GM23338 (cell line): ENCODE measurements at regions not wholly inside any gene's neighbourhood (a gene's known extent, or its start where the extent isn't known, plus 50 kb on each side); places are given as distances from the start of the nearest gene placed in this dataset.

Experiments used
- ATAC-seq: fragments of 200-7000 bp; cut with Tn5 transposase; 3 replicates; pipeline ENCODE4 v1.9.1; 2020
- DNase-seq: peaks from one replicate; pipeline ENCODE4 v3.0.0-alpha.2; 2015; ENCODE audit warnings: low spot score
- H2AFZ ChIP-seq: fragments of 200-600 bp; sonication (generic); 2 replicates; pipeline ENCODE4 v1.8.0; 2016; ENCODE audit warnings: antibody characterized with exemption, mild to moderate bottlenecking, moderate library complexity
- H3F3A ChIP-seq: fragments of 200-600 bp; sonication (generic); replicated peaks from 2 replicates; pipeline ENCODE4 v1.8.0; 2017; ENCODE audit warnings: antibody characterized with exemption, mixed run types, low read depth
- H3K27ac ChIP-seq: fragments of 200-600 bp; sonication (generic); 2 replicates; pipeline ENCODE4 v1.6.1; 2016; ENCODE audit warnings: low read depth
- H3K27me3 ChIP-seq: fragments of 200-600 bp; sonication (generic); 2 replicates; pipeline ENCODE4 v1.8.0; 2016; ENCODE audit warnings: mild to moderate bottlenecking, mixed run types, moderate library complexity; ENCODE audit not compliant: insufficient read depth
- H3K36me3 ChIP-seq: fragments of 200-600 bp; sonication (generic); 2 replicates; pipeline ENCODE4 v1.8.0; 2016; ENCODE audit warnings: mild to moderate bottlenecking; ENCODE audit not compliant: insufficient read depth
- H3K4me1 ChIP-seq: fragments of 200-600 bp; sonication (generic); 2 replicates; pipeline ENCODE4 v1.8.0; 2016; ENCODE audit warnings: mild to moderate bottlenecking, moderate library complexity; ENCODE audit not compliant: insufficient read depth
- H3K4me2 ChIP-seq: fragments of 200-600 bp; sonication (generic); 2 replicates; pipeline ENCODE4 v1.7.1; 2017; ENCODE audit warnings: mixed run types
- H3K4me3 ChIP-seq: fragments of 200-600 bp; sonication (generic); 2 replicates; pipeline ENCODE4 v1.6.1; 2016; ENCODE audit warnings: mixed run types
- H3K79me2 ChIP-seq: fragments of 200-600 bp; sonication (generic); replicated peaks from 2 replicates; pipeline ENCODE4 v1.8.0; 2017; ENCODE audit warnings: mild to moderate bottlenecking; ENCODE audit not compliant: insufficient read depth
- H3K9me2 ChIP-seq: fragments of 200-600 bp; sonication (generic); 2 replicates; pipeline ENCODE4 v1.8.0; 2017; ENCODE audit not compliant: insufficient read depth
- H4K20me1 ChIP-seq: fragments of 200-600 bp; sonication (generic); replicated peaks from 2 replicates; pipeline ENCODE4 v1.8.0; 2017; ENCODE audit warnings: mild to moderate bottlenecking; ENCODE audit not compliant: insufficient read depth
- H3K27ac Mint-ChIP-seq: 2 replicates; pipeline ENCODE4 v1.8.0; 2020; ENCODE audit warnings: inconsistent platforms, mild to moderate bottlenecking, moderate library complexity, mixed read lengths
- H3K27me3 Mint-ChIP-seq: 3 replicates; pipeline ENCODE4 v1.8.0; 2022; ENCODE audit warnings: low read depth, mild to moderate bottlenecking, moderate library complexity, mixed read lengths, inconsistent platforms; ENCODE audit not compliant: insufficient read depth, poor library complexity
- H3K36me3 Mint-ChIP-seq: 3 replicates; pipeline ENCODE4 v1.8.0; 2021; ENCODE audit warnings: low read depth, mild to moderate bottlenecking, inconsistent platforms, moderate library complexity, mixed read lengths
- H3K4me1 Mint-ChIP-seq: 3 replicates; pipeline ENCODE4 v1.8.0; 2020; ENCODE audit warnings: mild to moderate bottlenecking, inconsistent platforms, mixed read lengths
- H3K4me3 Mint-ChIP-seq: 3 replicates; pipeline ENCODE4 v1.8.0; 2021; ENCODE audit warnings: moderate library complexity, mild to moderate bottlenecking, inconsistent platforms, mixed read lengths
- H3K9me3 Mint-ChIP-seq: 3 replicates; pipeline ENCODE4 v1.8.0; 2020; ENCODE audit warnings: moderate library complexity, mild to moderate bottlenecking, inconsistent platforms, mixed read lengths
- CREB1 ChIP-seq: fragments of 250-450 bp; sonication (Bioruptor Pico); IDR thresholded peaks from 2 replicates; pipeline ENCODE4 v1.5.0; 2020; ENCODE audit warnings: low read depth, mild to moderate bottlenecking, moderate library complexity
- CTCF ChIP-seq, 2 experiments: fragments of 200-600 bp in 1 of 2; sonication (generic) in 1 of 2; conservative IDR thresholded peaks; 2 replicates each; pipeline versions ENCODE4 v1.5.1 to v1.6.1; 2016 to 2017; ENCODE audit warnings: antibody characterized with exemption in 2 of 2, low read depth in 2 of 2, mild to moderate bottlenecking in 2 of 2, moderate library complexity in 1 of 2
- ETS1 ChIP-seq: IDR thresholded peaks from 2 replicates; pipeline ENCODE4 v1.6.1; 2016; ENCODE audit warnings: antibody characterized with exemption
- EZH2 ChIP-seq: fragments of 200-600 bp; sonication (generic); IDR thresholded peaks from one replicate; pipeline ENCODE4 v1.8.0; 2017; ENCODE audit warnings: antibody characterized with exemption, mild to moderate bottlenecking, low read depth; ENCODE audit not compliant: unreplicated experiment
- EZH2phosphoT487 ChIP-seq: fragments of 200-600 bp; sonication (generic); IDR thresholded peaks from one replicate; pipeline ENCODE4 v1.8.1; 2018; ENCODE audit warnings: antibody characterized with exemption; ENCODE audit not compliant: unreplicated experiment
- JUNB ChIP-seq: IDR thresholded peaks from one replicate; pipeline ENCODE4 v1.6.1; 2016; ENCODE audit warnings: antibody characterized with exemption; ENCODE audit not compliant: unreplicated experiment
- POLR2AphosphoS5 ChIP-seq: IDR thresholded peaks from 2 replicates; pipeline ENCODE4 v1.6.1; 2016; ENCODE audit warnings: antibody characterized with exemption, low read depth
- REST ChIP-seq: IDR thresholded peaks from one replicate; pipeline ENCODE4 v1.6.1; 2018; ENCODE audit warnings: antibody characterized with exemption; ENCODE audit not compliant: unreplicated experiment
- STAT1 ChIP-seq: IDR thresholded peaks from one replicate; pipeline ENCODE4 v1.6.1; 2016; ENCODE audit warnings: antibody characterized with exemption; ENCODE audit not compliant: unreplicated experiment
- ZNF114 ChIP-seq: fragments of 250-450 bp; sonication (Bioruptor Pico); IDR thresholded peaks from 2 replicates; pipeline ENCODE4 v1.5.0; 2020; ENCODE audit warnings: mild to moderate bottlenecking, moderate library complexity
- ZNF331 ChIP-seq: fragments of 250-450 bp; sonication (Bioruptor Pico); IDR thresholded peaks from 2 replicates; pipeline ENCODE4 v1.5.0; 2020; ENCODE audit warnings: low read depth, mild to moderate bottlenecking, moderate library complexity

GRCh38 chr5:89069591-89069990 is 186.6 kb upstream of the MEF2C start:
- Histone ChIP-seq H3K36me3 (no peaks in the 10 kb centered on the region), H3K4me2 (no peak overlapping the region), H4K20me1 (no peaks in the 10 kb centered on the region), H2AFZ (no peak overlapping the region), H3K9me2 (no peaks in the 10 kb centered on the region), H3F3A (no peaks in the 10 kb centered on the region), H3K27me3 (no peaks in the 10 kb centered on the region), H3K27ac (no peak overlapping the region), H3K4me3 (no peak overlapping the region), H3K79me2 (no peaks in the 10 kb centered on the region), H3K4me1 (no peaks in the 10 kb centered on the region; the same call in 1 of the 2 replicates)
- Mint-ChIP-seq H3K36me3 (no peaks in the 10 kb centered on the region), H3K27ac (no peak overlapping the region), H3K4me1 (peaks cover 6% of the 10 kb centered on the region; the same call in 2 of the 3 replicates), H3K4me3 (no peak overlapping the region), H3K27me3 (no peaks in the 10 kb centered on the region), H3K9me3 (no peaks in the 10 kb centered on the region)
- ATAC-seq (no peak), DNase-seq (no peak)
- no peak for TF ChIP-seq POLR2AphosphoS5
- no peak for TF ChIP-seq JUNB

GRCh38 chr5:89067362-89067761 is 184.4 kb upstream of the MEF2C start:
- Histone ChIP-seq H3K79me2 (no peaks in the 10 kb centered on the region), H3K9me2 (no peaks in the 10 kb centered on the region), H2AFZ (no peak overlapping the region), H4K20me1 (no peaks in the 10 kb centered on the region), H3K4me1 (no peaks in the 10 kb centered on the region; the same call in 1 of the 2 replicates), H3K4me2 (no peak overlapping the region), H3F3A (no peaks in the 10 kb centered on the region), H3K27me3 (no peaks in the 10 kb centered on the region), H3K27ac (no peak overlapping the region), H3K36me3 (no peaks in the 10 kb centered on the region), H3K4me3 (no peak overlapping the region)
- no peak for DNase-seq
- Mint-ChIP-seq H3K4me1 (peaks cover 6% of the 10 kb centered on the region; the same call in 2 of the 3 replicates), H3K4me3 (no peak overlapping the region), H3K36me3 (no peaks in the 10 kb centered on the region), H3K27me3 (no peaks in the 10 kb centered on the region), H3K9me3 (no peaks in the 10 kb centered on the region), H3K27ac (no peak overlapping the region)
- no peak for ATAC-seq
- no peak for TF ChIP-seq REST
- no peak for TF ChIP-seq EZH2phosphoT487
- TF ChIP-seq ZNF331, result no peak
- no peak for TF ChIP-seq CREB1 (CRISPR knock-in tag)
- TF ChIP-seq ETS1, result no peak
- no peak for TF ChIP-seq ZNF114 (CRISPR knock-in tag)
- TF ChIP-seq STAT1, result no peak
- TF ChIP-seq CTCF (conservative IDR thresholded peaks at IDR 0.05; ENCODE audit: low read depth in 2 of 2), result no peak
- no peak for TF ChIP-seq POLR2AphosphoS5
- TF ChIP-seq EZH2, result no peak
- no peak for TF ChIP-seq JUNB
